Fibroblast of lung (primary cell): ENCODE measurements at regions not wholly inside any gene's neighbourhood (a gene's known extent, or its start where the extent isn't known, plus 50 kb on each side); places are given as distances from the start of the nearest gene placed in this dataset.

ENCODE experiments used
- DNase-seq, 2 donors: peaks; one replicate each; pipeline versions ENCODE4 v3.0.0 to v3.0.0-alpha.2; 2010; ENCODE audit warnings: low read depth in 2 of 2
- H2AFZ ChIP-seq: 2 replicates; pipeline ENCODE4 v1.5.1; 2012; ENCODE audit warnings: low read length, control low read depth, inconsistent platforms
- H3K27ac ChIP-seq: 2 replicates; pipeline ENCODE4 v1.5.1; 2011; ENCODE audit warnings: low read length, control low read depth; ENCODE audit not compliant: insufficient read depth
- H3K27me3 ChIP-seq: 2 replicates; pipeline ENCODE4 v1.5.1; 2011; ENCODE audit warnings: mild to moderate bottlenecking, low read length; ENCODE audit not compliant: control insufficient read depth, insufficient read depth
- H3K36me3 ChIP-seq: 2 replicates; pipeline ENCODE4 v1.5.1; 2011; ENCODE audit warnings: low read length; ENCODE audit not compliant: control insufficient read depth, insufficient read depth
- H3K4me1 ChIP-seq: 2 replicates; pipeline ENCODE4 v1.5.1; 2011; ENCODE audit warnings: low read length; ENCODE audit not compliant: control insufficient read depth, insufficient read depth; ENCODE audit errors: extremely low read depth
- H3K4me2 ChIP-seq: 2 replicates; pipeline ENCODE4 v1.5.1; 2011; ENCODE audit warnings: low read length, control low read depth; ENCODE audit not compliant: insufficient read depth; ENCODE audit errors: extremely low read depth
- H3K4me3 ChIP-seq, 4 experiments: fragments of 200-600 bp in 1 of 4; sonication (generic) in 1 of 4; replicated peaks in 1 of 4; 2 replicates each; pipeline ENCODE4 v1.5.1; 2011 to 2016; ENCODE audit warnings: low read length in 4 of 4, low read depth in 3 of 4, mild to moderate bottlenecking in 3 of 4, control low read depth in 2 of 4, inconsistent platforms in 1 of 4, mixed read lengths in 1 of 4; ENCODE audit not compliant: insufficient read depth in 1 of 4; ENCODE audit errors: control extremely low read depth in 1 of 4
- H3K79me2 ChIP-seq: 2 replicates; pipeline ENCODE4 v1.5.1; 2012; ENCODE audit warnings: mild to moderate bottlenecking, low read length, inconsistent platforms; ENCODE audit not compliant: control insufficient read depth, insufficient read depth
- H3K9ac ChIP-seq: 2 replicates; pipeline ENCODE4 v1.5.1; 2011; ENCODE audit warnings: mild to moderate bottlenecking, low read length, control low read depth; ENCODE audit not compliant: insufficient read depth
- H3K9me3 ChIP-seq: 2 replicates; pipeline ENCODE4 v1.5.1; 2012; ENCODE audit warnings: low read depth, low read length; ENCODE audit not compliant: control insufficient read depth, insufficient read depth
- H4K20me1 ChIP-seq: 2 replicates; pipeline ENCODE4 v1.5.1; 2011; ENCODE audit warnings: low read length; ENCODE audit not compliant: control insufficient read depth, insufficient read depth; ENCODE audit errors: extremely low read depth
- CTCF ChIP-seq, 2 donors: IDR thresholded peaks in 1 of 2; conservative IDR thresholded peaks in 1 of 2; 1 replicate in 1 of 2; 2 replicates in 1 of 2; pipeline ENCODE4 v1.5.1; 2011 to 2012; ENCODE audit warnings: low read length in 2 of 2, control low read depth in 1 of 2, inconsistent platforms in 1 of 2, low read depth in 1 of 2, mild to moderate bottlenecking in 1 of 2
- EZH2 ChIP-seq: IDR thresholded peaks from 2 replicates; pipeline ENCODE4 v1.5.1; 2012; ENCODE audit warnings: low read length, control low read depth, mild to moderate bottlenecking; ENCODE audit errors: missing control alignments

GRCh38 chr9:80521151-80521550 lies 949.4 kb downstream of the TLE4 start:
- Histone ChIP-seq H3K79me2 (no peaks in the 10 kb centered on the region), H3K4me3 (no peak overlapping the region), H4K20me1 (no peaks in the 10 kb centered on the region), H3K27me3 (no peaks in the 10 kb centered on the region), H3K36me3 (no peaks in the 10 kb centered on the region), H3K27ac (no peak overlapping the region), H3K4me2 (no peak overlapping the region), H3K9ac (no peak overlapping the region), H3K4me1 (no peaks in the 10 kb centered on the region), H3K9me3 (no peaks in the 10 kb centered on the region), H2AFZ (no peak overlapping the region)
- no peak for DNase-seq
- TF ChIP-seq EZH2 (no peak), CTCF (conservative IDR thresholded peaks at IDR 0.05 in 1 of 2, IDR thresholded peaks at IDR 0.05 in 1 of 2; ENCODE audit: low read depth in 1 of 2, low read length in 2 of 2) (no peak)

- Histone ChIP-seq H3K4me2 (no peak overlapping the region), H3K9ac (no peak overlapping the region), H3K27ac (no peak overlapping the region), H3K4me1 (no peaks in the 10 kb centered on the region), H3K9me3 (no peaks in the 10 kb centered on the region), H3K4me3 (no peak overlapping the region), H3K36me3 (no peaks in the 10 kb centered on the region), H3K27me3 (no peaks in the 10 kb centered on the region), H3K79me2 (no peaks in the 10 kb centered on the region), H2AFZ (no peak overlapping the region), H4K20me1 (no peaks in the 10 kb centered on the region)
- no peak for DNase-seq
- TF ChIP-seq CTCF (conservative IDR thresholded peaks at IDR 0.05 in 1 of 2, IDR thresholded peaks at IDR 0.05 in 1 of 2; ENCODE audit: low read depth in 1 of 2, low read length in 2 of 2) (no peak), EZH2 (no peak)
These were observed 948.5 kb downstream of the TLE4 start for GRCh38 chr9:80520231-80520630.

GRCh38 chr9:80518441-80518840 lies 946.7 kb downstream of the TLE4 start:
- TF ChIP-seq EZH2: no peak
- TF ChIP-seq CTCF (conservative IDR thresholded peaks at IDR 0.05 in 1 of 2, IDR thresholded peaks at IDR 0.05 in 1 of 2; ENCODE audit: low read depth in 1 of 2, low read length in 2 of 2): no peak
- Histone ChIP-seq H3K4me3 (no peak overlapping the region), H3K27me3 (no peaks in the 10 kb centered on the region), H3K79me2 (no peaks in the 10 kb centered on the region), H3K4me2 (no peak overlapping the region), H3K9me3 (no peaks in the 10 kb centered on the region), H2AFZ (no peak overlapping the region), H3K36me3 (no peaks in the 10 kb centered on the region), H3K9ac (no peak overlapping the region), H3K4me1 (no peaks in the 10 kb centered on the region), H3K27ac (no peak overlapping the region), H4K20me1 (no peaks in the 10 kb centered on the region)
- no peak for DNase-seq
